Tibial nerve (tissue), 4 donors: ENCODE measurements at regions not wholly inside any gene's neighbourhood (a gene's known extent, or its start where the extent isn't known, plus 50 kb on each side); places are given as distances from the start of the nearest gene placed in this dataset.

Experiments used
- DNase-seq, 2 donors: peaks; one replicate each; pipeline ENCODE4 v3.0.0-alpha.2; 2019; ENCODE audit warnings: low spot score in 2 of 2
- H3K27ac ChIP-seq, 4 donors: fragments of 200-600 bp; sonication (generic) in 3 of 4; one replicate each; pipeline ENCODE4 v1.5.1; 2017 to 2019; ENCODE audit warnings: mild to moderate bottlenecking in 1 of 4
- H3K27me3 ChIP-seq, 2 donors: fragments of 200-600 bp; sonication (generic) in 1 of 2; one replicate each; pipeline versions ENCODE4 v1.5.1 to v1.6.0; 2017 to 2019
- H3K36me3 ChIP-seq, 3 donors: fragments of 200-600 bp; sonication (generic); one replicate each; pipeline ENCODE4 v1.5.1; 2018 to 2019
- H3K4me1 ChIP-seq, 4 donors: fragments of 200-600 bp; sonication (generic) in 3 of 4; one replicate each; pipeline ENCODE4 v1.5.1; 2017 to 2019
- H3K4me3 ChIP-seq, 4 donors: fragments of 200-600 bp; sonication (generic) in 3 of 4; one replicate each; pipeline ENCODE4 v1.5.1; 2017 to 2019; ENCODE audit warnings: mild to moderate bottlenecking in 1 of 4, moderate library complexity in 1 of 4
- H3K9me3 ChIP-seq, 4 donors: fragments of 200-600 bp; sonication (generic) in 3 of 4; one replicate each; pipeline ENCODE4 v1.5.1; 2017 to 2019
- CTCF ChIP-seq, 5 experiments: fragments of 200-600 bp in 3 of 5; fragments of 450-650 bp in 2 of 5; sonication (generic) in 3 of 5; IDR thresholded peaks; one replicate each; pipeline ENCODE4 v1.5.1; 2016 to 2019; ENCODE audit warnings: antibody characterized with exemption in 5 of 5, mild to moderate bottlenecking in 3 of 5, moderate library complexity in 2 of 5
- EP300 ChIP-seq, 2 donors: sonication (generic); formaldehyde crosslinking; IDR thresholded peaks; one replicate each; pipeline ENCODE4 v1.6.1; 2017; ENCODE audit warnings: antibody characterized with exemption in 2 of 2, mild to moderate bottlenecking in 1 of 2
- POLR2A ChIP-seq, 2 donors: fragments of 450-650 bp; IDR thresholded peaks; one replicate each; pipeline ENCODE4 v1.6.1; 2017; ENCODE audit warnings: antibody characterized with exemption in 2 of 2, mild to moderate bottlenecking in 2 of 2, moderate library complexity in 2 of 2
- WGBS, 2 donors: methylation state at CpG; one replicate each; pipeline ENCODE4 v1.1.5; 2018; 5-methylcytosine and 5-hydroxymethylcytosine counted together

GRCh38 chr2:217076058-217076435 is 216.2 kb upstream of the TNP1 start:
- no peak overlapping the region for H3K4me3 ChIP-seq
- 77 to 85% methylated on average over 3 of the region's 3 CpGs for WGBS, 2 donors

GRCh38 chr2:217075268-217076057 is 215.6 kb upstream of the TNP1 start:
- H3K36me3 ChIP-seq, result no peaks in the 10 kb centered on the region
- H3K4me1 ChIP-seq, result peaks cover 0 to 7% (median 2%) of the 10 kb centered on the region in 4 donors
- 59 to 67% methylated on average over 12 of the region's 12 CpGs for WGBS, 2 donors
- DNase-seq, result peak in 1 of 2 donors; percentile 13
- peak overlapping the region in 3 of 4 donors; percentile 12 to 51 (median 48) for H3K27ac ChIP-seq
- H3K9me3 ChIP-seq, result no peaks in the 10 kb centered on the region
- no peak overlapping the region for H3K4me3 ChIP-seq
- TF ChIP-seq CTCF (IDR thresholded peaks at IDR 0.05) (no peak), POLR2A (IDR thresholded peaks at IDR 0.05) (no peak), EP300 (IDR thresholded peaks at IDR 0.05) (no peak)
- H3K27me3 ChIP-seq, result no peaks in the 10 kb centered on the region

More at GRCh38 chr2:217076058-217076435, 216.2 kb upstream of the TNP1 start:
- Histone ChIP-seq H3K4me1 (peaks cover 0 to 7% (median 2%) of the 10 kb centered on the region in 4 donors), H3K27me3 (no peaks in the 10 kb centered on the region), H3K9me3 (no peaks in the 10 kb centered on the region), H3K27ac (no peak overlapping the region), H3K36me3 (no peaks in the 10 kb centered on the region)
- TF ChIP-seq EP300 (IDR thresholded peaks at IDR 0.05) (no peak), POLR2A (IDR thresholded peaks at IDR 0.05) (no peak), CTCF (IDR thresholded peaks at IDR 0.05) (no peak)
- DNase-seq, result no peak

- no peaks in the 10 kb centered on the region for H3K27me3 ChIP-seq
- H3K4me3 ChIP-seq, result no peak overlapping the region
- peaks cover 0 to 7% (median 2%) of the 10 kb centered on the region in 4 donors for H3K4me1 ChIP-seq
- 83 to 84% methylated on average over 6 of the region's 6 CpGs for WGBS, 2 donors
- no peak for TF ChIP-seq EP300 (IDR thresholded peaks at IDR 0.05)
- no peaks in the 10 kb centered on the region for H3K9me3 ChIP-seq
- H3K36me3 ChIP-seq, result no peaks in the 10 kb centered on the region
- peak overlapping the region in 3 of 4 donors; percentile 12 to 51 (median 48) for H3K27ac ChIP-seq
- DNase-seq, result no peak
Observed at GRCh38 chr2:217074576-217075255, 214.9 kb upstream of the TNP1 start.

- Histone ChIP-seq H3K36me3 (no peaks in the 10 kb centered on the region), H3K27me3 (no peaks in the 10 kb centered on the region), H3K4me3 (no peak overlapping the region), H3K4me1 (peaks cover 0 to 7% (median 2%) of the 10 kb centered on the region in 4 donors), H3K9me3 (no peaks in the 10 kb centered on the region), H3K27ac (no peak overlapping the region)
- DNase-seq, result no peak
- WGBS, 2 donors, result 87 to 91% methylated on average over 8 of the region's 8 CpGs
- TF ChIP-seq CTCF (IDR thresholded peaks at IDR 0.05), result no peak
- no peak for TF ChIP-seq EP300 (IDR thresholded peaks at IDR 0.05)
- TF ChIP-seq POLR2A (IDR thresholded peaks at IDR 0.05), result no peak
Observed at GRCh38 chr2:217071416-217071815, 211.6 kb upstream of the TNP1 start.

GRCh38 chr2:217070611-217071010 is 210.7 kb upstream of the TNP1 start:
- no peaks in the 10 kb centered on the region for H3K9me3 ChIP-seq
- no peak overlapping the region for H3K27ac ChIP-seq
- H3K36me3 ChIP-seq, result no peaks in the 10 kb centered on the region
- no peaks in the 10 kb centered on the region for H3K27me3 ChIP-seq
- TF ChIP-seq POLR2A (IDR thresholded peaks at IDR 0.05) (no peak), EP300 (IDR thresholded peaks at IDR 0.05) (no peak), CTCF (IDR thresholded peaks at IDR 0.05) (no peak)
- 55 to 65% methylated on average over 1 of the region's 1 CpG for WGBS, 2 donors
- peaks cover 0 to 7% (median 2%) of the 10 kb centered on the region in 4 donors for H3K4me1 ChIP-seq
- H3K4me3 ChIP-seq, result no peak overlapping the region
- DNase-seq, result no peak
